Spinal cord (tissue), 9 donors: ENCODE measurements at regions not wholly inside any gene's neighbourhood (a gene's known extent, or its start where the extent isn't known, plus 50 kb on each side); places are given as distances from the start of the nearest gene placed in this dataset.

Experiments
- DNase-seq, 6 donors: peaks; one replicate each; pipeline versions ENCODE4 v3.0.0 to v3.0.0-alpha.2; 2013 to 2015; ENCODE audit warnings: low spot score in 6 of 6, low read depth in 4 of 6
- H3K27ac ChIP-seq: one replicate; pipeline ENCODE4 v1.5.1; 2013; ENCODE audit warnings: low read depth, low read length, control low read depth
- H3K27me3 ChIP-seq: one replicate; pipeline ENCODE4 v1.6.1; 2013; ENCODE audit warnings: low read length; ENCODE audit not compliant: control insufficient read depth, insufficient read depth
- H3K36me3 ChIP-seq: one replicate; pipeline ENCODE4 v1.6.1; 2013; ENCODE audit warnings: low read length; ENCODE audit not compliant: control insufficient read depth, insufficient read depth
- H3K4me1 ChIP-seq: one replicate; pipeline ENCODE4 v1.6.1; 2013; ENCODE audit warnings: low read length; ENCODE audit not compliant: control insufficient read depth, insufficient read depth
- H3K4me3 ChIP-seq: one replicate; pipeline ENCODE4 v1.5.1; 2013; ENCODE audit warnings: low read depth, low read length, control low read depth
- H3K9me3 ChIP-seq: one replicate; pipeline ENCODE4 v1.6.1; 2013; ENCODE audit warnings: low read length; ENCODE audit not compliant: control insufficient read depth, insufficient read depth
- WGBS: methylation state at CpG from one replicate; pipeline ENCODE4 v1.1.5; 2013; ENCODE audit warnings: missing lambda C conversion rate; ENCODE audit not compliant: insufficient coverage; 5-methylcytosine and 5-hydroxymethylcytosine counted together
- donor health status: healthy.

- 100% methylated on average over 1 of the region's 3 CpGs for WGBS
- no peak for DNase-seq
- H3K36me3 ChIP-seq, result no peaks in the 10 kb centered on the region
- no peaks in the 10 kb centered on the region for H3K9me3 ChIP-seq
- no peaks in the 10 kb centered on the region for H3K27me3 ChIP-seq
- no peak overlapping the region for H3K4me3 ChIP-seq
- H3K27ac ChIP-seq, result no peak overlapping the region
- no peaks in the 10 kb centered on the region for H3K4me1 ChIP-seq
These were observed 96.3 kb upstream of the HMHB1 start for GRCh38 chr5:143715616-143716015.

- H3K4me1 ChIP-seq, result no peaks in the 10 kb centered on the region
- no peaks in the 10 kb centered on the region for H3K9me3 ChIP-seq
- no peak overlapping the region for H3K4me3 ChIP-seq
- WGBS, result 100% methylated on average over 1 of the region's 4 CpGs
- DNase-seq, result no peak
- no peaks in the 10 kb centered on the region for H3K36me3 ChIP-seq
- no peaks in the 10 kb centered on the region for H3K27me3 ChIP-seq
- H3K27ac ChIP-seq, result no peak overlapping the region
These were observed 97.3 kb upstream of the HMHB1 start for GRCh38 chr5:143714629-143715028.

GRCh38 chr5:143713047-143714003 is 98.6 kb upstream of the HMHB1 start:
- Histone ChIP-seq H3K27me3 (no peaks in the 10 kb centered on the region), H3K9me3 (no peaks in the 10 kb centered on the region), H3K4me3 (no peak overlapping the region), H3K4me1 (no peaks in the 10 kb centered on the region), H3K27ac (no peak overlapping the region), H3K36me3 (no peaks in the 10 kb centered on the region)
- WGBS, result 73% methylated on average over 6 of the region's 8 CpGs
- peak in 1 of 6 donors; percentile 13 for DNase-seq

- WGBS, result 100% methylated on average over 2 of the region's 2 CpGs
- Histone ChIP-seq H3K27me3 (no peaks in the 10 kb centered on the region), H3K9me3 (no peaks in the 10 kb centered on the region), H3K4me1 (no peaks in the 10 kb centered on the region), H3K4me3 (no peak overlapping the region), H3K36me3 (no peaks in the 10 kb centered on the region), H3K27ac (no peak overlapping the region)
- DNase-seq, result no peak
These were observed 103.3 kb upstream of the HMHB1 start for GRCh38 chr5:143708672-143709071.

GRCh38 chr5:143707806-143708205 is 104.2 kb upstream of the HMHB1 start:
- no peaks in the 10 kb centered on the region for H3K9me3 ChIP-seq
- 13% methylated on average over 1 of the region's 1 CpG for WGBS
- no peak overlapping the region for H3K4me3 ChIP-seq
- no peaks in the 10 kb centered on the region for H3K4me1 ChIP-seq
- DNase-seq, result peak in 2 of 6 donors; percentile 45 to 89
- H3K27me3 ChIP-seq, result no peaks in the 10 kb centered on the region
- no peaks in the 10 kb centered on the region for H3K36me3 ChIP-seq
- peak overlapping the region; percentile 67 for H3K27ac ChIP-seq

GRCh38 chr5:143705381-143705780 is 106.6 kb upstream of the HMHB1 start:
- peak in 1 of 6 donors; percentile 62 for DNase-seq
- H3K4me3 ChIP-seq, result no peak overlapping the region
- H3K36me3 ChIP-seq, result no peaks in the 10 kb centered on the region
- no peak overlapping the region for H3K27ac ChIP-seq
- H3K9me3 ChIP-seq, result no peaks in the 10 kb centered on the region
- H3K27me3 ChIP-seq, result no peaks in the 10 kb centered on the region
- no peaks in the 10 kb centered on the region for H3K4me1 ChIP-seq

- H3K27ac ChIP-seq, result no peak overlapping the region
- no peaks in the 10 kb centered on the region for H3K27me3 ChIP-seq
- no peaks in the 10 kb centered on the region for H3K36me3 ChIP-seq
- H3K9me3 ChIP-seq, result no peaks in the 10 kb centered on the region
- DNase-seq, result no peak
- WGBS, result no CpG with 5 or more reads among the region's 5 CpGs
- no peak overlapping the region for H3K4me3 ChIP-seq
- no peaks in the 10 kb centered on the region for H3K4me1 ChIP-seq
These were observed 108.3 kb upstream of the HMHB1 start for GRCh38 chr5:143703659-143704058.

GRCh38 chr5:143701493-143701892 is 110.5 kb upstream of the HMHB1 start:
- H3K27me3 ChIP-seq, result no peaks in the 10 kb centered on the region
- H3K27ac ChIP-seq, result no peak overlapping the region
- no peaks in the 10 kb centered on the region for H3K9me3 ChIP-seq
- H3K4me1 ChIP-seq, result no peaks in the 10 kb centered on the region
- H3K36me3 ChIP-seq, result no peaks in the 10 kb centered on the region
- WGBS, result 100% methylated on average over 1 of the region's 1 CpG
- no peak overlapping the region for H3K4me3 ChIP-seq
- no peak for DNase-seq

- Histone ChIP-seq H3K4me1 (no peaks in the 10 kb centered on the region), H3K4me3 (no peak overlapping the region), H3K36me3 (no peaks in the 10 kb centered on the region), H3K9me3 (no peaks in the 10 kb centered on the region), H3K27me3 (no peaks in the 10 kb centered on the region), H3K27ac (no peak overlapping the region)
- DNase-seq, result no peak
- WGBS, result no CpG with 5 or more reads among the region's 2 CpGs
These were observed 111.0 kb upstream of the HMHB1 start for GRCh38 chr5:143700994-143701393.

GRCh38 chr5:143699121-143699520 is 112.8 kb upstream of the HMHB1 start:
- Histone ChIP-seq H3K4me3 (no peak overlapping the region), H3K27ac (no peak overlapping the region), H3K36me3 (no peaks in the 10 kb centered on the region), H3K27me3 (no peaks in the 10 kb centered on the region), H3K4me1 (no peaks in the 10 kb centered on the region), H3K9me3 (no peaks in the 10 kb centered on the region)
- no CpG with 5 or more reads among the region's 1 CpG for WGBS
- no peak for DNase-seq
